HG02884 (cell line): ENCODE measurements at regions not wholly inside any gene's neighbourhood (a gene's known extent, or its start where the extent isn't known, plus 50 kb on each side); places are given as distances from the start of the nearest gene placed in this dataset.
"Not testable (repeated sequence)": the region's sequence is repeated elsewhere in the genome, so short reads cannot be mapped to it uniquely, and the experiment has no call there.

Experiments used
- ATAC-seq: cut with Tn5 transposase; IDR thresholded peaks from one replicate; pipeline ENCODE4 v1.9.1; 2021; ENCODE audit warnings: mild to moderate bottlenecking, moderate library complexity; ENCODE audit not compliant: unreplicated experiment

GRCh38 chr18:8531084-8531483 lies 78.2 kb upstream of the RAB12 start:
- not testable (repeated sequence) for ATAC-seq

- ATAC-seq = no peak
These were observed 73.0 kb upstream of the RAB12 start for GRCh38 chr18:8536231-8536630.

- ATAC-seq = no peak
These were observed 72.3 kb upstream of the RAB12 start for GRCh38 chr18:8536922-8537321.

GRCh38 chr18:8537400-8537799 lies 71.8 kb upstream of the RAB12 start:
- ATAC-seq = no peak

GRCh38 chr18:8538935-8539334 lies 70.3 kb upstream of the RAB12 start:
- ATAC-seq = no peak

GRCh38 chr18:8546677-8547076 lies 62.6 kb upstream of the RAB12 start:
- ATAC-seq = no peak

- no peak for ATAC-seq
These were observed 61.1 kb upstream of the RAB12 start for GRCh38 chr18:8548186-8548585.

GRCh38 chr18:8549254-8549757 lies 59.9 kb upstream of the RAB12 start:
- ATAC-seq = no peak

GRCh38 chr18:8552151-8552550 lies 57.1 kb upstream of the RAB12 start:
- ATAC-seq = no peak

GRCh38 chr18:8554354-8554753 lies 54.9 kb upstream of the RAB12 start:
- ATAC-seq = no peak

- no peak for ATAC-seq
These were observed 52.8 kb upstream of the RAB12 start for GRCh38 chr18:8556424-8556823.
